ENCODE measurements at regions not wholly inside any gene's neighbourhood (a gene's known extent, or its start where the extent isn't known, plus 50 kb on each side); places are given as distances from the start of the nearest gene placed in this dataset.
"Not testable (repeated sequence)": the region's sequence is repeated elsewhere in the genome, so short reads cannot be mapped to it uniquely, and the experiment has no call there.

DNA sequence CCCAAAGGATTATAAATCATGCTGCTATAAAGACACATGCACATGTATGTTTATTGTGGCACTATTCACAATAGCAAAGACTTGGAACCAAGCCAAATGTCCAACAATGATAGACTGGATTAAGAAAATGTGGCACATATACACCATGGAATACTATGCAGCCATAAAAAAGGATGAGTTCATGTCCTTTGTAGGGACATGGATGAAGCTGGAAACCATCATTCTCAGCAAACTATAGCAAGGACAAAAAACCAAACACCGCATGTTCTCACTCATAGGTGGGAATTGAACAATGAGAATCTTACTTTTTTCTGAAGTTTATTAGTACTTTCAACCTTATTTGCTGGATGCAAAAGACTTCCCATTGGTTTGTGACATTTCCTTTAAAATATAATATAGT lies 101.0 kb upstream of the TBX18 start:
- TF ChIP-seq, protein P1, sequence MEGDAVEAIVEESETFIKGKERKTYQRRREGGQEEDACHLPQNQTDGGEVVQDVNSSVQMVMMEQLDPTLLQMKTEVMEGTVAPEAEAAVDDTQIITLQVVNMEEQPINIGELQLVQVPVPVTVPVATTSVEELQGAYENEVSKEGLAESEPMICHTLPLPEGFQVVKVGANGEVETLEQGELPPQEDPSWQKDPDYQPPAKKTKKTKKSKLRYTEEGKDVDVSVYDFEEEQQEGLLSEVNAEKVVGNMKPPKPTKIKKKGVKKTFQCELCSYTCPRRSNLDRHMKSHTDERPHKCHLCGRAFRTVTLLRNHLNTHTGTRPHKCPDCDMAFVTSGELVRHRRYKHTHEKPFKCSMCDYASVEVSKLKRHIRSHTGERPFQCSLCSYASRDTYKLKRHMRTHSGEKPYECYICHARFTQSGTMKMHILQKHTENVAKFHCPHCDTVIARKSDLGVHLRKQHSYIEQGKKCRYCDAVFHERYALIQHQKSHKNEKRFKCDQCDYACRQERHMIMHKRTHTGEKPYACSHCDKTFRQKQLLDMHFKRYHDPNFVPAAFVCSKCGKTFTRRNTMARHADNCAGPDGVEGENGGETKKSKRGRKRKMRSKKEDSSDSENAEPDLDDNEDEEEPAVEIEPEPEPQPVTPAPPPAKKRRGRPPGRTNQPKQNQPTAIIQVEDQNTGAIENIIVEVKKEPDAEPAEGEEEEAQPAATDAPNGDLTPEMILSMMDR (IDR thresholded peaks at IDR 0.05), result not testable (repeated sequence)
- TF ChIP-seq EZH2 (IDR thresholded peaks at IDR 0.05; ENCODE audit: borderline replicate concordance, insufficient read depth, low read depth, low read length, poor library complexity, severe bottlenecking), result not testable (repeated sequence)

All from B cell (primary cell).